Adrenal gland (tissue), 5 donors: ENCODE measurements at regions not wholly inside any gene's neighbourhood (a gene's known extent, or its start where the extent isn't known, plus 50 kb on each side); places are given as distances from the start of the nearest gene placed in this dataset.

ENCODE experiments used
- CTCF ChIP-seq, 6 experiments: fragments of 450-650 bp in 4 of 6; fragments of 200-600 bp in 2 of 6; sonication (generic) in 1 of 6; IDR thresholded peaks; 1 replicate in 5 of 6; 2 replicates in 1 of 6; pipeline versions ENCODE4 v1.5.1 to v1.8.0; 2016 to 2021; ENCODE audit warnings: antibody characterized with exemption in 6 of 6, mild to moderate bottlenecking in 2 of 6, moderate library complexity in 1 of 6
- POLR2A ChIP-seq, 2 donors: fragments of 450-650 bp; IDR thresholded peaks; one replicate each; pipeline ENCODE4 v1.6.1; 2017; ENCODE audit warnings: antibody characterized with exemption in 2 of 2, mild to moderate bottlenecking in 2 of 2, moderate library complexity in 1 of 2
- donor health status: DM: no; HTN: no; CAD: no.

GRCh38 chr1:105260001-105260400 lies 1510.3 kb downstream of the AMY1C start:
- TF ChIP-seq CTCF (IDR thresholded peaks at IDR 0.05) (no peak), POLR2A (IDR thresholded peaks at IDR 0.05) (no peak)
